ENCODE measurements at regions not wholly inside any gene's neighbourhood (a gene's known extent, or its start where the extent isn't known, plus 50 kb on each side); places are given as distances from the start of the nearest gene placed in this dataset.
A peak's percentile ranks its signal among the peaks of the same experiment; 100 is the strongest.

DNA sequence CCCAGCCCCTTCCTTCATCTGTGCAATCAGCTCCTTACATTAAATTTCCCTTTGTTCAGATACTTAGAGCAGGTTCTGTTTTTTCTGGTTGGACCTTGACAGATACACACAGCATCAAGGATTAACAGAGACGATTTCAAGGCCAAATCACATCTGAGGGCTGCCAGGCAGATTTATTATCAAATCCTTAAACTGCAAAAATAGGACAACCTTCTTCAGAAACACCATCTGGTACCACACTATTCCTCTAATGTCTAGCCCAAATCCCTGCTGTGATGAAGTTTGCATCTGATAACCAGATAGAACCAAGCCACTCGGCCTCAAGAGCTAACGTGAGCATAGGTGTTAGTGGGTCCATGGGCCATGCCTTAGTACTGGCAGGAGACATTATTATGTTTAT lies 250.7 kb upstream of the PROK2 start:
- intact Hi-C loops (cut with micrococcal nuclease): no loop called here
- H3K4me1 ChIP-seq (ENCODE audit: control insufficient read depth in 1 of 2, insufficient read depth in 2 of 2, low read length in 2 of 2): peaks cover 47 to 51% of the 10 kb centered on the region in 2 donors
- H3K9ac ChIP-seq (ENCODE audit: insufficient read depth, low read length, poor library complexity, severe bottlenecking): no peak overlapping the region
- WGBS (ENCODE audit: insufficient coverage): 100% methylated on average over 2 of the region's 3 CpGs
- H3K27ac ChIP-seq (ENCODE audit: low read depth in 1 of 2, low read length in 2 of 2): no peak overlapping the region
- no peaks in the 10 kb centered on the region for H3K27me3 ChIP-seq (ENCODE audit: control insufficient read depth in 2 of 2, insufficient read depth in 2 of 2, low read length in 2 of 2)
- H3K9me3 ChIP-seq (replicated peaks in 1 of 2; ENCODE audit: control insufficient read depth in 1 of 2, insufficient read depth in 1 of 2, low read length in 2 of 2): no peaks in the 10 kb centered on the region
- H3K4me3 ChIP-seq (replicated peaks in 1 of 3; ENCODE audit: low read depth in 2 of 3, low read length in 3 of 3): no peak overlapping the region
- Mint-ChIP-seq H3K36me3 (peaks cover 13 to 17% of the 10 kb centered on the region in 2 donors), H3K27me3 (ENCODE audit: low read depth in 3 of 3) (peaks cover 0 to 5% (median 5%) of the 10 kb centered on the region in 3 donors), H3K27ac (peak overlapping the region in 2 of 7 donors; percentile 21 to 32), H3K4me1 (peaks cover 56% of the 10 kb centered on the region), H3K9me3 (peaks cover 6 to 12% (median 8%) of the 10 kb centered on the region in 7 donors), H3K4me3 (peak overlapping the region in 1 of 2 donors; percentile 2)
- H3K4me2 ChIP-seq (replicated peaks; ENCODE audit: extremely low read depth, low read length, poor library complexity, severe bottlenecking): no peak overlapping the region
- no peak for DNase-seq
- TF ChIP-seq, protein P1, sequence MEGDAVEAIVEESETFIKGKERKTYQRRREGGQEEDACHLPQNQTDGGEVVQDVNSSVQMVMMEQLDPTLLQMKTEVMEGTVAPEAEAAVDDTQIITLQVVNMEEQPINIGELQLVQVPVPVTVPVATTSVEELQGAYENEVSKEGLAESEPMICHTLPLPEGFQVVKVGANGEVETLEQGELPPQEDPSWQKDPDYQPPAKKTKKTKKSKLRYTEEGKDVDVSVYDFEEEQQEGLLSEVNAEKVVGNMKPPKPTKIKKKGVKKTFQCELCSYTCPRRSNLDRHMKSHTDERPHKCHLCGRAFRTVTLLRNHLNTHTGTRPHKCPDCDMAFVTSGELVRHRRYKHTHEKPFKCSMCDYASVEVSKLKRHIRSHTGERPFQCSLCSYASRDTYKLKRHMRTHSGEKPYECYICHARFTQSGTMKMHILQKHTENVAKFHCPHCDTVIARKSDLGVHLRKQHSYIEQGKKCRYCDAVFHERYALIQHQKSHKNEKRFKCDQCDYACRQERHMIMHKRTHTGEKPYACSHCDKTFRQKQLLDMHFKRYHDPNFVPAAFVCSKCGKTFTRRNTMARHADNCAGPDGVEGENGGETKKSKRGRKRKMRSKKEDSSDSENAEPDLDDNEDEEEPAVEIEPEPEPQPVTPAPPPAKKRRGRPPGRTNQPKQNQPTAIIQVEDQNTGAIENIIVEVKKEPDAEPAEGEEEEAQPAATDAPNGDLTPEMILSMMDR (IDR thresholded peaks at IDR 0.05): no peak
- no peaks in the 10 kb centered on the region for H4K20me1 ChIP-seq (ENCODE audit: insufficient read depth, low read length)
- no peaks in the 10 kb centered on the region for H3K36me3 ChIP-seq (replicated peaks in 1 of 2; ENCODE audit: control insufficient read depth in 1 of 2, insufficient read depth in 2 of 2, low read length in 2 of 2)
- H3K79me2 ChIP-seq (ENCODE audit: insufficient read depth, low read length): no peaks in the 10 kb centered on the region
- H2AFZ ChIP-seq (ENCODE audit: insufficient read depth, low read depth, low read length, poor library complexity, severe bottlenecking): no peak overlapping the region

- DNase-seq: no peak
- no peak overlapping the region for H3K4me3 Mint-ChIP-seq
- Histone ChIP-seq H3K27me3 (ENCODE audit: control insufficient read depth in 2 of 2, insufficient read depth in 2 of 2, low read length in 2 of 2) (no peaks in the 10 kb centered on the region), H3K4me3 (replicated peaks in 1 of 3; ENCODE audit: low read depth in 2 of 3, low read length in 3 of 3) (no peak overlapping the region), H3K9me3 (replicated peaks in 1 of 2; ENCODE audit: control insufficient read depth in 1 of 2, insufficient read depth in 1 of 2, low read length in 2 of 2) (no peaks in the 10 kb centered on the region), H3K9ac (ENCODE audit: insufficient read depth, low read length, poor library complexity, severe bottlenecking) (no peak overlapping the region), H3K4me2 (replicated peaks; ENCODE audit: extremely low read depth, low read length, poor library complexity, severe bottlenecking) (no peak overlapping the region), H4K20me1 (ENCODE audit: insufficient read depth, low read length) (no peaks in the 10 kb centered on the region), H3K79me2 (ENCODE audit: insufficient read depth, low read length) (no peaks in the 10 kb centered on the region), H3K27ac (ENCODE audit: low read depth in 1 of 2, low read length in 2 of 2) (no peak overlapping the region), H3K36me3 (replicated peaks in 1 of 2; ENCODE audit: control insufficient read depth in 1 of 2, insufficient read depth in 2 of 2, low read length in 2 of 2) (no peaks in the 10 kb centered on the region), H3K4me1 (ENCODE audit: control insufficient read depth in 1 of 2, insufficient read depth in 2 of 2, low read length in 2 of 2) (peaks cover 48 to 53% of the 10 kb centered on the region in 2 donors), H2AFZ (ENCODE audit: insufficient read depth, low read depth, low read length, poor library complexity, severe bottlenecking) (no peak overlapping the region)
- intact Hi-C loops (cut with micrococcal nuclease): loop anchor here (5.0 kb wide), 3 partner anchors 47 to 67 kb away; no protein-coding TSS in a partner anchor
- H3K27ac Mint-ChIP-seq: peak overlapping the region in 5 of 7 donors; percentile 37 to 89 (median 62)
- peaks cover 6 to 12% (median 8%) of the 10 kb centered on the region in 7 donors for H3K9me3 Mint-ChIP-seq
- H3K36me3 Mint-ChIP-seq: peaks cover 13 to 14% of the 10 kb centered on the region in 2 donors
- TF ChIP-seq, protein P1 (IDR thresholded peaks at IDR 0.05): no peak
- peaks cover 58% of the 10 kb centered on the region for H3K4me1 Mint-ChIP-seq
- WGBS (ENCODE audit: insufficient coverage): no CpG with 5 or more reads among the region's 1 CpG
- H3K27me3 Mint-ChIP-seq (ENCODE audit: low read depth in 3 of 3): peaks cover 0 to 5% (median 5%) of the 10 kb centered on the region in 3 donors
Measured at GRCh38 chr3:72034986-72035385, 250.0 kb upstream of the PROK2 start.
